ENCODE measurements at regions not wholly inside any gene's neighbourhood (a gene's known extent, or its start where the extent isn't known, plus 50 kb on each side); places are given as distances from the start of the nearest gene placed in this dataset.

DNA sequence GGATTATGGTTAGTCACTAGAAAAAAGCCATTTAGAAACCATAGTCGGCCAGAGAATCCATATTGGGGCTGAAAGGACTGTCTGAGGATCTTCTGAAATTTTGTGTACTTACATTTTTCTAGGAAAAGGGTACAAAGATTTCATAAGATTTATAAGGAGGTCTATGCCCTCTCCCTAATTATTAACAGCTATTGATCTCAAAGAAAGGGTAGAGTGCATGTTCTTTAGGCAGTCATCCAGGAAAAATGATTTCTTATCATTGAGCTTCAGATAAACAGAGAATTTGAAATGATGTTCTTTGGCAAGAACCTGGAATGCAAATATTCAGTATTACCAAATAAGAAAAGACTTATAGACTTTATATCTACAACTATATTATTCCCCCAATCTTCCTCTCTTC is 195.3 kb downstream of the ACTR3 start:
- Histone ChIP-seq H3K4me3 (ENCODE audit: low read depth, low read length) (no peak overlapping the region), H3K36me3 (ENCODE audit: control insufficient read depth in 2 of 2, insufficient read depth in 1 of 2, low read length in 2 of 2) (no peaks in the 10 kb centered on the region), H3K4me1 (ENCODE audit: control insufficient read depth, insufficient read depth, low read length) (no peaks in the 10 kb centered on the region), H3K27ac (ENCODE audit: extremely low read depth, low read depth, low read length) (no peak overlapping the region), H3K9me3 (ENCODE audit: control insufficient read depth, insufficient read depth, low read depth, low read length) (no peaks in the 10 kb centered on the region)
- ChIA-PET POLR2A (no interaction called here), CTCF (no interaction called here)
- no peak for TF ChIP-seq ZNF792 (tag by site-specific recombination; IDR thresholded peaks at IDR 0.05)
- TF ChIP-seq TRIM28 (IDR thresholded peaks at IDR 0.05; ENCODE audit: borderline replicate concordance, low read length) = no peak
- no peak for TF ChIP-seq ZNF274 (IDR thresholded peaks at IDR 0.05; ENCODE audit: low read length)
- TF ChIP-seq ZNF274 (tag by site-specific recombination; IDR thresholded peaks at IDR 0.05; ENCODE audit: borderline replicate concordance) = no peak
- TF ChIP-seq ZNF777 (tag by site-specific recombination; IDR thresholded peaks at IDR 0.05; ENCODE audit: borderline replicate concordance) = no peak
- TF ChIP-seq ZNF768 (tag by site-specific recombination; IDR thresholded peaks at IDR 0.05) = no peak
- no peak for TF ChIP-seq KLF1 (tag by site-specific recombination; IDR thresholded peaks at IDR 0.05)
- TF ChIP-seq YY2 (tag by site-specific recombination; IDR thresholded peaks at IDR 0.05) = no peak
- TF ChIP-seq ZNF530 (tag by site-specific recombination; IDR thresholded peaks at IDR 0.05; ENCODE audit: low read depth) = no peak
- no peak for TF ChIP-seq ZNF747 (tag by site-specific recombination; IDR thresholded peaks at IDR 0.05)
- TF ChIP-seq ZNF521 (tag by site-specific recombination; IDR thresholded peaks at IDR 0.05) = no peak
- no peak for TF ChIP-seq ZNF629 (tag by site-specific recombination; IDR thresholded peaks at IDR 0.05)
- TF ChIP-seq, protein P1, sequence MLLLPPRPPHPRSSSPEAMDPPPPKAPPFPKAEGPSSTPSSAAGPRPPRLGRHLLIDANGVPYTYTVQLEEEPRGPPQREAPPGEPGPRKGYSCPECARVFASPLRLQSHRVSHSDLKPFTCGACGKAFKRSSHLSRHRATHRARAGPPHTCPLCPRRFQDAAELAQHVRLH (tag by site-specific recombination; IDR thresholded peaks at IDR 0.05) = no peak

DNA sequence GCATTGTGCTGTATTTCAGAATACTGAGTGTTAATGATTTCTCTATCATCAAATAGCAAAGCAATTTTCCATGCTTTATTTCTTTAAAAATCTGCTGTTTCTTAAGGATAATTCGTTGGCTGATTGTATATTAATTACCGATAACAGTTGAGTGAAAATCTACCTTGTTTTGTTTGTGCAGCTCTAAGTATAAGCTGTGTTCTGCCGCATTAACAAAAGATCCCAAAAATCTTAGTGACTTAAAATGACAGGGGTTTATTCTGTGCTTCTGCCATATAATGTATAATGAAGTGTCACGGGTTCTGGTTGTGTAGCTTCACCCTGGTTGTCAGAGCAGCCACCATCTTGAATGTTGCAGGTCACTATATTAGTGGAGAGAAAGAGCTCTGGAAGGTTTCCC is 196.1 kb downstream of the ACTR3 start:
- Histone ChIP-seq H3K36me3 (ENCODE audit: control insufficient read depth in 2 of 2, insufficient read depth in 1 of 2, low read length in 2 of 2) (no peaks in the 10 kb centered on the region), H3K27ac (ENCODE audit: extremely low read depth, low read depth, low read length) (no peak overlapping the region), H3K4me3 (ENCODE audit: low read depth, low read length) (no peak overlapping the region), H3K4me1 (ENCODE audit: control insufficient read depth, insufficient read depth, low read length) (no peaks in the 10 kb centered on the region), H3K9me3 (ENCODE audit: control insufficient read depth, insufficient read depth, low read depth, low read length) (no peaks in the 10 kb centered on the region)
- no peak for TF ChIP-seq ZNF214 (tag by site-specific recombination; IDR thresholded peaks at IDR 0.05; ENCODE audit: borderline replicate concordance)
- TF ChIP-seq, protein P2, sequence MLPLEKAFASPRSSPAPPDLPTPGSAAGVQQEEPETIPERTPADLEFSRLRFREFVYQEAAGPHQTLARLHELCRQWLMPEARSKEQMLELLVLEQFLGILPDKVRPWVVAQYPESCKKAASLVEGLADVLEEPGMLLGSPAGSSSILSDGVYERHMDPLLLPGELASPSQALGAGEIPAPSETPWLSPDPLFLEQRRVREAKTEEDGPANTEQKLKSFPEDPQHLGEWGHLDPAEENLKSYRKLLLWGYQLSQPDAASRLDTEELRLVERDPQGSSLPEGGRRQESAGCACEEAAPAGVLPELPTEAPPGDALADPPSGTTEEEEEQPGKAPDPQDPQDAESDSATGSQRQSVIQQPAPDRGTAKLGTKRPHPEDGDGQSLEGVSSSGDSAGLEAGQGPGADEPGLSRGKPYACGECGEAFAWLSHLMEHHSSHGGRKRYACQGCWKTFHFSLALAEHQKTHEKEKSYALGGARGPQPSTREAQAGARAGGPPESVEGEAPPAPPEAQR (tag by site-specific recombination; IDR thresholded peaks at IDR 0.05) = no peak
- no peak for TF ChIP-seq ZNF404 (tag by site-specific recombination; IDR thresholded peaks at IDR 0.05)
- ChIA-PET CTCF (no interaction called here), POLR2A (no interaction called here)

DNA sequence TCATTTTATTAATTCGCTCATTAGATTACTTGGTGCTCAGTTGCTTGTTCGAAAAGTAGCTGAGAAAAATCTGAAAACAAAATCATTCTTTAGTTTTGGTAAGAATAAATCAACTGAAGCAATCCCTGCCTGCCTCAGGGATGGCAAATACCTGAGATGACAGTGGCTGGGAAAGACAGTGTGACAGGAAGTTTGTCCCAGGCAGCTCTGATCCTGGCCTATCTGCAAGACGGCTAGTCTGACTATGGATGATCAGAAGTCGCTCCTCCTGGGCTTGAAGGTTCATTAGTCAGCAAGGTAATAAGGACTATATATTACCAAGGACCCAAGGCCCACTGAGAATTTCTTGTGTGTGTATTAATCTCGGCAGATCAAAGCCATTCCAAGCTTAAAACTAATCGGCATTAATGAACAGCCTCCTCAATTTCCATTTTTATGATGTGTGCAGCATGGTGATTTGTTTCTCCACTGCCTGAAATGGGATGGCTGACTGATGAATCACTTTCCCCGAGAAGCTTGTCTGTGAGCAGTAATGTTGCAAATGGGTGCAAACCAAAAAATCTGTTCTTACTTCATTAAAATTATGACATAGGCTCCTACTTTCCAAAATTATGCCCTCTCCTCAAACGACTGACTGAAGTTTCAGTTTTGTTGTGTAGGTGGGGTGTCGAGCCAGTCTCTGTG is 199.9 kb downstream of the ACTR3 start:
- POLR2A ChIA-PET = no interaction called here
- Histone ChIP-seq H3K27ac (ENCODE audit: extremely low read depth, low read depth, low read length) (no peak overlapping the region), H3K4me1 (ENCODE audit: control insufficient read depth, insufficient read depth, low read length) (no peaks in the 10 kb centered on the region), H3K36me3 (ENCODE audit: control insufficient read depth in 2 of 2, insufficient read depth in 1 of 2, low read length in 2 of 2) (no peaks in the 10 kb centered on the region), H3K9me3 (ENCODE audit: control insufficient read depth, insufficient read depth, low read depth, low read length) (no peaks in the 10 kb centered on the region), H3K4me3 (ENCODE audit: low read depth, low read length) (no peak overlapping the region)
- CTCF ChIA-PET = no interaction called here
- TF ChIP-seq ZNF596 (tag by site-specific recombination; IDR thresholded peaks at IDR 0.05) = no peak
- TF ChIP-seq ZNF146 (tag by site-specific recombination; IDR thresholded peaks at IDR 0.05) = no peak
- TF ChIP-seq, protein P3, sequence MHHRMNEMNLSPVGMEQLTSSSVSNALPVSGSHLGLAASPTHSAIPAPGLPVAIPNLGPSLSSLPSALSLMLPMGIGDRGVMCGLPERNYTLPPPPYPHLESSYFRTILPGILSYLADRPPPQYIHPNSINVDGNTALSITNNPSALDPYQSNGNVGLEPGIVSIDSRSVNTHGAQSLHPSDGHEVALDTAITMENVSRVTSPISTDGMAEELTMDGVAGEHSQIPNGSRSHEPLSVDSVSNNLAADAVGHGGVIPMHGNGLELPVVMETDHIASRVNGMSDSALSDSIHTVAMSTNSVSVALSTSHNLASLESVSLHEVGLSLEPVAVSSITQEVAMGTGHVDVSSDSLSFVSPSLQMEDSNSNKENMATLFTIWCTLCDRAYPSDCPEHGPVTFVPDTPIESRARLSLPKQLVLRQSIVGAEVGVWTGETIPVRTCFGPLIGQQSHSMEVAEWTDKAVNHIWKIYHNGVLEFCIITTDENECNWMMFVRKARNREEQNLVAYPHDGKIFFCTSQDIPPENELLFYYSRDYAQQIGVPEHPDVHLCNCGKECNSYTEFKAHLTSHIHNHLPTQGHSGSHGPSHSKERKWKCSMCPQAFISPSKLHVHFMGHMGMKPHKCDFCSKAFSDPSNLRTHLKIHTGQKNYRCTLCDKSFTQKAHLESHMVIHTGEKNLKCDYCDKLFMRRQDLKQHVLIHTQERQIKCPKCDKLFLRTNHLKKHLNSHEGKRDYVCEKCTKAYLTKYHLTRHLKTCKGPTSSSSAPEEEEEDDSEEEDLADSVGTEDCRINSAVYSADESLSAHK (tag by site-specific recombination; IDR thresholded peaks at IDR 0.05) = no peak
- no peak for TF ChIP-seq HOXD13 (CRISPR knock-in tag; IDR thresholded peaks at IDR 0.05; ENCODE audit: borderline replicate concordance)
- TF ChIP-seq ZNF792 (tag by site-specific recombination; IDR thresholded peaks at IDR 0.05) = no peak
- TF ChIP-seq ZNF785 (tag by site-specific recombination; IDR thresholded peaks at IDR 0.05) = no peak
- no peak for TF ChIP-seq KLF1 (tag by site-specific recombination; IDR thresholded peaks at IDR 0.05)
- TF ChIP-seq, protein P4, sequence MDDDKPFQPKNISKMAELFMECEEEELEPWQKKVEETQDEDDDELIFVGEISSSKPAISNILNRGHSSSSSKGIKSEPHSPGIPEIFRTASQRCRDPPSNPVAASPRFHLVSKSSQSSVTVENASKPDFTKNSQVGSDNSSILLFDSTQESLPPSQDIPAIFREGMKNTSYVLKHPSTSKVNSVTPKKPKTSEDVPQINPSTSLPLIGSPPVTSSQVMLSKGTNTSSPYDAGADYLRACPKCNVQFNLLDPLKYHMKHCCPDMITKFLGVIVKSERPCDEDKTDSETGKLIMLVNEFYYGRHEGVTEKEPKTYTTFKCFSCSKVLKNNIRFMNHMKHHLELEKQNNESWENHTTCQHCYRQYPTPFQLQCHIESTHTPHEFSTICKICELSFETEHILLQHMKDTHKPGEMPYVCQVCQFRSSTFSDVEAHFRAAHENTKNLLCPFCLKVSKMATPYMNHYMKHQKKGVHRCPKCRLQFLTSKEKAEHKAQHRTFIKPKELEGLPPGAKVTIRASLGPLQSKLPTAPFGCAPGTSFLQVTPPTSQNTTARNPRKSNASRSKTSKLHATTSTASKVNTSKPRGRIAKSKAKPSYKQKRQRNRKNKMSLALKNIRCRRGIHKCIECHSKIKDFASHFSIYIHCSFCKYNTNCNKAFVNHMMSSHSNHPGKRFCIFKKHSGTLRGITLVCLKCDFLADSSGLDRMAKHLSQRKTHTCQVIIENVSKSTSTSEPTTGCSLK (tag by site-specific recombination; IDR thresholded peaks at IDR 0.05) = no peak
- no peak for TF ChIP-seq ZNF776 (tag by site-specific recombination; IDR thresholded peaks at IDR 0.05; ENCODE audit: borderline replicate concordance)
- TF ChIP-seq ZNF391 (tag by site-specific recombination; IDR thresholded peaks at IDR 0.05; ENCODE audit: borderline replicate concordance, low read depth) = no peak

Data from HEK293 (cell line).